ENCODE measurements at regions not wholly inside any gene's neighbourhood (a gene's known extent, or its start where the extent isn't known, plus 50 kb on each side); places are given as distances from the start of the nearest gene placed in this dataset.

DNA sequence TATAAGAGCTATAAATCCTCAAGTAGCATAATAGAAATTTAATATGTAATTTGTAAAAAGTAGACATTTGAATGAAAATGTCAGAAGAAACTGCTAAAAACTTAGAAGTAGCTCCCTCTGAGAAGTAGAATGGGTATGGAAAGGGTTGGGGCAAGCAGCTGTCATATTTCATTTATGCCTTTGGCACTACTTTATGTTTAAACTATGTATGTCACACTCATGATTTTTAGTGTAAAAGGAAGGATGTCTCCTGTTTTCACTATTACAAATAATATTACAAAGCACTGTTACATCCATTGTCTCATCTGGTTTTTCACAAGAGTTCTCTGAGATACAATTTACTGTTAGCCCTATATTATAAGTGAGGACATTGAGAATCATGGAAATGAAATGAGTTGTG, 96.3 kb upstream of the ZNF462 start:
- no peaks in the 10 kb centered on the region for H3K4me1 Mint-ChIP-seq
- H3K9me3 ChIP-seq (ENCODE audit: control insufficient read depth in 2 of 3, low read length in 3 of 3): no peaks in the 10 kb centered on the region
- ChIA-PET CTCF (no interaction called here), POLR2A (no interaction called here)
- H3K4me1 ChIP-seq (ENCODE audit: control insufficient read depth in 2 of 2, insufficient read depth in 2 of 2, low read length in 2 of 2): no peaks in the 10 kb centered on the region
- DNase-seq (no peak), ATAC-seq (no peak)
- H3K27ac Mint-ChIP-seq: no peak overlapping the region
- H3K27me3 Mint-ChIP-seq: no peaks in the 10 kb centered on the region
- peaks cover 0 to 9% (median 4%) of the 10 kb centered on the region in 11 donors for H3K9me3 Mint-ChIP-seq
- intact Hi-C loops (cut with micrococcal nuclease): no loop called here
- no peaks in the 10 kb centered on the region for H3K27me3 ChIP-seq (ENCODE audit: control insufficient read depth in 2 of 2, insufficient read depth in 2 of 2, low read length in 2 of 2)
- H3K4me3 ChIP-seq (ENCODE audit: low read length): no peak overlapping the region
- H3K4me3 Mint-ChIP-seq: no peak overlapping the region
- H3K36me3 Mint-ChIP-seq: no peaks in the 10 kb centered on the region
- no peaks in the 10 kb centered on the region for H3K36me3 ChIP-seq (ENCODE audit: control insufficient read depth in 2 of 3, insufficient read depth in 3 of 3, low read length in 3 of 3)
- no peak overlapping the region for H3K27ac ChIP-seq (ENCODE audit: low read depth, low read length)

DNA sequence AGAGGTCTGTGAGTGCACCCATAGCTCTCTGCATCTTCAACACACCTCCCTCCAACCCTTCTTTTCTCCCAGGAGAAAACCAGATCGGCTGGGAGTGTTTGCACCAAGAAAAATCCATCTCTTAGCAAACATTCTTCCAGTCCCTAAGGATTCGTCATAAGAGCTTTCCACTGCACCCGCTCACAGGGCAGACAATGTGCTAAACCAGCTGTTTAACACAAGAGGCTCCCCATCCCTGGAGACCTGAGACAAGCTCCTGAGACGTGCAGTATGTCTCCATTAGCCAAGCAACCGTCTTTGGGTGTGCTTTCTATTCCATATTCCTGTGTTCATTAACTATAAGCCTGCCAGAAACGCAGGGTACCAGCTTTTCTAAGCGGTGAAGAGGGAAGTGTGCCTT, 93.6 kb upstream of the ZNF462 start:
- H3K4me1 Mint-ChIP-seq: no peaks in the 10 kb centered on the region
- Histone ChIP-seq H3K4me3 (ENCODE audit: low read length) (no peak overlapping the region), H3K36me3 (ENCODE audit: control insufficient read depth in 2 of 3, insufficient read depth in 3 of 3, low read length in 3 of 3) (no peaks in the 10 kb centered on the region), H3K27me3 (ENCODE audit: control insufficient read depth in 2 of 2, insufficient read depth in 2 of 2, low read length in 2 of 2) (no peaks in the 10 kb centered on the region), H3K4me1 (ENCODE audit: control insufficient read depth in 2 of 2, insufficient read depth in 2 of 2, low read length in 2 of 2) (no peaks in the 10 kb centered on the region), H3K9me3 (ENCODE audit: control insufficient read depth in 2 of 3, low read length in 3 of 3) (no peaks in the 10 kb centered on the region), H3K27ac (ENCODE audit: low read depth, low read length) (no peak overlapping the region)
- H3K36me3 Mint-ChIP-seq: no peaks in the 10 kb centered on the region
- peaks cover 0 to 9% (median 5%) of the 10 kb centered on the region in 11 donors for H3K9me3 Mint-ChIP-seq
- POLR2A ChIA-PET: no interaction called here
- H3K27me3 Mint-ChIP-seq: no peaks in the 10 kb centered on the region
- intact Hi-C loops (cut with micrococcal nuclease): no loop called here
- ATAC-seq: no peak
- no peak overlapping the region for H3K27ac Mint-ChIP-seq
- CTCF ChIA-PET: no interaction called here
- DNase-seq: no peak
- no peak overlapping the region for H3K4me3 Mint-ChIP-seq

GRCh38 chr9:106771608-106772007, 91.4 kb upstream of the ZNF462 start:
- H3K27ac ChIP-seq (ENCODE audit: low read depth, low read length): no peak overlapping the region
- H3K4me3 Mint-ChIP-seq: no peak overlapping the region
- H3K36me3 Mint-ChIP-seq: no peaks in the 10 kb centered on the region
- no peaks in the 10 kb centered on the region for H3K9me3 ChIP-seq (ENCODE audit: control insufficient read depth in 2 of 3, low read length in 3 of 3)
- ATAC-seq (no peak), DNase-seq (no peak)
- ChIA-PET CTCF (no interaction called here), POLR2A (no interaction called here)
- no peaks in the 10 kb centered on the region for H3K27me3 ChIP-seq (ENCODE audit: control insufficient read depth in 2 of 2, insufficient read depth in 2 of 2, low read length in 2 of 2)
- intact Hi-C loops (cut with micrococcal nuclease): no loop called here
- no peaks in the 10 kb centered on the region for H3K27me3 Mint-ChIP-seq
- no peaks in the 10 kb centered on the region for H3K36me3 ChIP-seq (ENCODE audit: control insufficient read depth in 2 of 3, insufficient read depth in 3 of 3, low read length in 3 of 3)
- peaks cover 0 to 8% (median 2%) of the 10 kb centered on the region in 11 donors for H3K9me3 Mint-ChIP-seq
- no peaks in the 10 kb centered on the region for H3K4me1 Mint-ChIP-seq
- H3K4me1 ChIP-seq (ENCODE audit: control insufficient read depth in 2 of 2, insufficient read depth in 2 of 2, low read length in 2 of 2): no peaks in the 10 kb centered on the region
- H3K27ac Mint-ChIP-seq: no peak overlapping the region
- H3K4me3 ChIP-seq (ENCODE audit: low read length): no peak overlapping the region

DNA sequence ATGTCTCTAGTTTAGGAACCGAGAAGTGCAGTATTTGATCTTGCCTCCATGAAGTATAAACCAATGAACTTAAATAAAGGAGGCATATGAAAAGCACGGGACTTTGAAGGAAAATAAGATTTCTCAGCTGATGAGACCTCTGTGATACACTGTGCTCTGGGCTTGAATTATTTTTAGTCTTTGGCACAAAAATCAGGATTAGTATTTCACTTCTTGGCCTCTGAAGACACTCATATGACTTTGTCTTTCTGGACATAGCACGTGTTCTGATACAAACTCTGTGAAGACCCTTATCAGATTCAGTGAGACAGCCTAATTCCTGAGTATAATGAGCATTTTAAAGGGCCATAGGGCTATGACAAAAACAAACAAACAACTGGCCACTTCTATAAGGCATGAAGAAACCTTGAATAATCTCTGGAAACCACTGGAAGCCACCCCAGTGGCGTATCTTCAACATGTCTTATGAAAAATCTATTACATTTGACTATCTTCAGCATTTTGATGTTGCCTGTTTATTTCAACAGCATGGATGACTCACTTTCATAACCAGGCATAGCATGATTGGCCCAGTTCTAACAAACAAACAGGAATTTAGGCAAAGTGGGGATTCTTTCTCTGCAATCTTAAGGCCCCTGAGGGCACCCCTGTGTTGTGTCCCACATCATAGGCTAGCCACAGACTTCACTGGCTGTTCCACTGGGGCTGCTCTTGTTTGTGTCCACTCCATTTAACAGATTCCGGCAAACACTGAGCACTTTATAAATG, 90.3 kb upstream of the ZNF462 start:
- Mint-ChIP-seq H3K27me3 (no peaks in the 10 kb centered on the region), H3K4me3 (no peak overlapping the region), H3K4me1 (no peaks in the 10 kb centered on the region), H3K9me3 (peaks cover 0 to 10% (median 3%) of the 10 kb centered on the region in 11 donors), H3K27ac (no peak overlapping the region), H3K36me3 (no peaks in the 10 kb centered on the region)
- H3K36me3 ChIP-seq (ENCODE audit: control insufficient read depth in 2 of 3, insufficient read depth in 3 of 3, low read length in 3 of 3): no peaks in the 10 kb centered on the region
- DNase-seq (no peak), ATAC-seq (no peak)
- no peaks in the 10 kb centered on the region for H3K4me1 ChIP-seq (ENCODE audit: control insufficient read depth in 2 of 2, insufficient read depth in 2 of 2, low read length in 2 of 2)
- H3K9me3 ChIP-seq (ENCODE audit: control insufficient read depth in 2 of 3, low read length in 3 of 3): no peaks in the 10 kb centered on the region
- H3K27ac ChIP-seq (ENCODE audit: low read depth, low read length): no peak overlapping the region
- H3K4me3 ChIP-seq (ENCODE audit: low read length): no peak overlapping the region
- CTCF ChIA-PET: no interaction called here
- POLR2A ChIA-PET: no interaction called here
- intact Hi-C loops (cut with micrococcal nuclease): no loop called here
- no peaks in the 10 kb centered on the region for H3K27me3 ChIP-seq (ENCODE audit: control insufficient read depth in 2 of 2, insufficient read depth in 2 of 2, low read length in 2 of 2)

- H3K4me1 Mint-ChIP-seq: no peaks in the 10 kb centered on the region
- no peak overlapping the region for H3K4me3 ChIP-seq (ENCODE audit: low read length)
- no peak overlapping the region for H3K27ac ChIP-seq (ENCODE audit: low read depth, low read length)
- no peaks in the 10 kb centered on the region for H3K27me3 ChIP-seq (ENCODE audit: control insufficient read depth in 2 of 2, insufficient read depth in 2 of 2, low read length in 2 of 2)
- H3K27me3 Mint-ChIP-seq: no peaks in the 10 kb centered on the region
- H3K27ac Mint-ChIP-seq: no peak overlapping the region
- CTCF ChIA-PET: no interaction called here
- H3K36me3 Mint-ChIP-seq: no peaks in the 10 kb centered on the region
- no peak overlapping the region for H3K4me3 Mint-ChIP-seq
- H3K36me3 ChIP-seq (ENCODE audit: control insufficient read depth in 2 of 3, insufficient read depth in 3 of 3, low read length in 3 of 3): no peaks in the 10 kb centered on the region
- DNase-seq (no peak), ATAC-seq (no peak)
- POLR2A ChIA-PET: no interaction called here
- intact Hi-C loops (cut with micrococcal nuclease): no loop called here
- H3K9me3 Mint-ChIP-seq: peaks cover 0 to 10% (median 3%) of the 10 kb centered on the region in 11 donors
- H3K9me3 ChIP-seq (ENCODE audit: control insufficient read depth in 2 of 3, low read length in 3 of 3): no peaks in the 10 kb centered on the region
- no peaks in the 10 kb centered on the region for H3K4me1 ChIP-seq (ENCODE audit: control insufficient read depth in 2 of 2, insufficient read depth in 2 of 2, low read length in 2 of 2)
Measured at GRCh38 chr9:106773750-106774149, 89.2 kb upstream of the ZNF462 start.

- Histone ChIP-seq H3K27me3 (ENCODE audit: control insufficient read depth in 2 of 2, insufficient read depth in 2 of 2, low read length in 2 of 2) (no peaks in the 10 kb centered on the region), H3K36me3 (ENCODE audit: control insufficient read depth in 2 of 3, insufficient read depth in 3 of 3, low read length in 3 of 3) (no peaks in the 10 kb centered on the region), H3K4me1 (ENCODE audit: control insufficient read depth in 2 of 2, insufficient read depth in 2 of 2, low read length in 2 of 2) (no peaks in the 10 kb centered on the region), H3K27ac (ENCODE audit: low read depth, low read length) (no peak overlapping the region), H3K9me3 (ENCODE audit: control insufficient read depth in 2 of 3, low read length in 3 of 3) (no peaks in the 10 kb centered on the region), H3K4me3 (ENCODE audit: low read length) (no peak overlapping the region)
- ATAC-seq (no peak), DNase-seq (no peak)
- POLR2A ChIA-PET: no interaction called here
- Mint-ChIP-seq H3K4me1 (no peaks in the 10 kb centered on the region), H3K4me3 (no peak overlapping the region), H3K27ac (no peak overlapping the region), H3K27me3 (no peaks in the 10 kb centered on the region), H3K36me3 (no peaks in the 10 kb centered on the region), H3K9me3 (peaks cover 0 to 15% (median 6%) of the 10 kb centered on the region in 11 donors)
- intact Hi-C loops (cut with micrococcal nuclease): no loop called here
- CTCF ChIA-PET: no interaction called here
Measured at GRCh38 chr9:106775960-106776359, 87.0 kb upstream of the ZNF462 start.

- no peaks in the 10 kb centered on the region for H3K27me3 ChIP-seq (ENCODE audit: control insufficient read depth in 2 of 2, insufficient read depth in 2 of 2, low read length in 2 of 2)
- Mint-ChIP-seq H3K27ac (no peak overlapping the region), H3K4me1 (no peaks in the 10 kb centered on the region), H3K27me3 (no peaks in the 10 kb centered on the region), H3K36me3 (no peaks in the 10 kb centered on the region), H3K4me3 (no peak overlapping the region), H3K9me3 (peaks cover 0 to 15% (median 2%) of the 10 kb centered on the region in 11 donors)
- H3K4me3 ChIP-seq (ENCODE audit: low read length): no peak overlapping the region
- ChIA-PET CTCF (no interaction called here), POLR2A (no interaction called here)
- H3K36me3 ChIP-seq (ENCODE audit: control insufficient read depth in 2 of 3, insufficient read depth in 3 of 3, low read length in 3 of 3): no peaks in the 10 kb centered on the region
- no peak for DNase-seq
- no peaks in the 10 kb centered on the region for H3K9me3 ChIP-seq (ENCODE audit: control insufficient read depth in 2 of 3, low read length in 3 of 3)
- no peaks in the 10 kb centered on the region for H3K4me1 ChIP-seq (ENCODE audit: control insufficient read depth in 2 of 2, insufficient read depth in 2 of 2, low read length in 2 of 2)
- H3K27ac ChIP-seq (ENCODE audit: low read depth, low read length): no peak overlapping the region
- ATAC-seq: no peak
- intact Hi-C loops (cut with micrococcal nuclease): no loop called here
Measured at GRCh38 chr9:106779796-106780195, 83.2 kb upstream of the ZNF462 start.

Data from naive thymus-derived CD4-positive, alpha-beta T cell (primary cell).